GM13977 (cell line): ENCODE measurements at regions not wholly inside any gene's neighbourhood (a gene's known extent, or its start where the extent isn't known, plus 50 kb on each side); places are given as distances from the start of the nearest gene placed in this dataset.

Experiments
- DNase-seq: peaks from one replicate; pipeline ENCODE4 v3.0.0; 2012; ENCODE audit warnings: low spot score
- CTCF ChIP-seq: IDR thresholded peaks from 2 replicates; pipeline ENCODE4 v1.5.1; 2012; ENCODE audit warnings: mild to moderate bottlenecking, control low read depth; ENCODE audit not compliant: insufficient read depth; ENCODE audit errors: extremely low read depth, missing control alignments
- in situ Hi-C: fragments of 300-500 bp; cut with MboI; formaldehyde crosslinking; loops from one replicate; pipeline ENCODE4 v1.12.0; 2022; ENCODE audit warnings: low sequenced_read_pairs, low pct_unique_long_range_greater_than_20kb, mixed read lengths, inconsistent platforms; ENCODE audit not compliant: unreplicated experiment

GRCh38 chr5:60262576-60263295, 369.2 kb upstream of the PDE4D start:
- no peak for DNase-seq
- in situ Hi-C loops, result no loop called here
- TF ChIP-seq CTCF, result no peak

- no peak for TF ChIP-seq CTCF
- no peak for DNase-seq
- in situ Hi-C loops, result no loop called here
Observed at GRCh38 chr5:60261732-60262131, 368.2 kb upstream of the PDE4D start.

- in situ Hi-C loops, result no loop called here
- TF ChIP-seq CTCF, result no peak
- no peak for DNase-seq
Observed at GRCh38 chr5:60260658-60261057, 367.1 kb upstream of the PDE4D start.

- in situ Hi-C loops, result no loop called here
Observed at GRCh38 chr5:60259730-60260129, 366.2 kb upstream of the PDE4D start.

GRCh38 chr5:60257596-60258271, 364.2 kb upstream of the PDE4D start:
- in situ Hi-C loops, result no loop called here
- no peak for TF ChIP-seq CTCF
- DNase-seq, result no peak

More at GRCh38 chr5:60259730-60260129, 366.2 kb upstream of the PDE4D start:
- DNase-seq, result no peak
- TF ChIP-seq CTCF, result no peak

GRCh38 chr5:60256546-60256945, 363.0 kb upstream of the PDE4D start:
- in situ Hi-C loops, result no loop called here
- TF ChIP-seq CTCF, result no peak
- no peak for DNase-seq

- in situ Hi-C loops, result no loop called here
- TF ChIP-seq CTCF, result no peak
- no peak for DNase-seq
Observed at GRCh38 chr5:60248901-60249300, 355.4 kb upstream of the PDE4D start.
